ENCODE measurements at regions not wholly inside any gene's neighbourhood (a gene's known extent, or its start where the extent isn't known, plus 50 kb on each side); places are given as distances from the start of the nearest gene placed in this dataset.

- DNase-seq (ENCODE audit: low read depth): no peak
Observed at GRCh38 chr5:73395256-73395655, 53.3 kb downstream of the FOXD1 start.

- DNase-seq (ENCODE audit: low read depth): no peak
Observed at GRCh38 chr5:73394610-73395009, 54.0 kb downstream of the FOXD1 start.

GRCh38 chr5:73393611-73394489, 54.7 kb downstream of the FOXD1 start:
- no peak for DNase-seq (ENCODE audit: low read depth)

GRCh38 chr5:73392775-73393174, 55.8 kb downstream of the FOXD1 start:
- no peak for DNase-seq (ENCODE audit: low read depth)

GRCh38 chr5:73391441-73391881, 57.1 kb downstream of the FOXD1 start:
- no peak for DNase-seq (ENCODE audit: low read depth)

GRCh38 chr5:73390972-73391371, 57.6 kb downstream of the FOXD1 start:
- no peak for DNase-seq (ENCODE audit: low read depth)

- no peak for DNase-seq (ENCODE audit: low read depth)
Observed at GRCh38 chr5:73388740-73389139, 59.8 kb downstream of the FOXD1 start.

- DNase-seq (ENCODE audit: low read depth): no peak
Observed at GRCh38 chr5:73388306-73388684, 60.3 kb downstream of the FOXD1 start.

- DNase-seq (ENCODE audit: low read depth): no peak
Observed at GRCh38 chr5:73387601-73388305, 60.8 kb downstream of the FOXD1 start.

- no peak for DNase-seq (ENCODE audit: low read depth)
Observed at GRCh38 chr5:73387149-73387591, 61.4 kb downstream of the FOXD1 start.

- DNase-seq (ENCODE audit: low read depth): no peak
Observed at GRCh38 chr5:73384861-73385260, 63.7 kb downstream of the FOXD1 start.

GRCh38 chr5:73382401-73382740, 66.2 kb downstream of the FOXD1 start:
- no peak for DNase-seq (ENCODE audit: low read depth)

- no peak for DNase-seq (ENCODE audit: low read depth)
Observed at GRCh38 chr5:73381590-73382400, 66.8 kb downstream of the FOXD1 start.

GRCh38 chr5:73380710-73381589, 67.6 kb downstream of the FOXD1 start:
- DNase-seq (ENCODE audit: low read depth): no peak

GRCh38 chr5:73380041-73380440, 68.5 kb downstream of the FOXD1 start:
- no peak for DNase-seq (ENCODE audit: low read depth)

GRCh38 chr5:73379435-73379834, 69.1 kb downstream of the FOXD1 start:
- DNase-seq (ENCODE audit: low read depth): no peak

GRCh38 chr5:73378765-73379164, 69.8 kb downstream of the FOXD1 start:
- DNase-seq (ENCODE audit: low read depth): no peak

GRCh38 chr5:73378070-73378469, 70.5 kb downstream of the FOXD1 start:
- no peak for DNase-seq (ENCODE audit: low read depth)

- DNase-seq (ENCODE audit: low read depth): no peak
Observed at GRCh38 chr5:73376618-73377170, 71.9 kb downstream of the FOXD1 start.

- no peak for DNase-seq (ENCODE audit: low read depth)
Observed at GRCh38 chr5:73375949-73376348, 72.6 kb downstream of the FOXD1 start.

GRCh38 chr5:73375191-73375545, 73.4 kb downstream of the FOXD1 start:
- DNase-seq (ENCODE audit: low read depth): no peak
